Epithelial cell of prostate (primary cell): ENCODE measurements at regions not wholly inside any gene's neighbourhood (a gene's known extent, or its start where the extent isn't known, plus 50 kb on each side); places are given as distances from the start of the nearest gene placed in this dataset.
A peak's percentile ranks its signal among the peaks of the same experiment; 100 is the strongest.

Experiments
- DNase-seq: peaks from one replicate; pipeline ENCODE4 v3.0.0-alpha.2; 2011; ENCODE audit warnings: low read depth, low spot score
- H3K27ac ChIP-seq: fragments of 450-650 bp; 2 replicates; pipeline ENCODE4 v1.5.1; 2017; ENCODE audit warnings: mild to moderate bottlenecking

GRCh38 chr12:74292351-74293194 lies 245.1 kb upstream of the ATXN7L3B start:
- no peak overlapping the region for H3K27ac ChIP-seq

GRCh38 chr12:74293689-74294131 lies 243.9 kb upstream of the ATXN7L3B start:
- H3K27ac ChIP-seq = no peak overlapping the region
- no peak for DNase-seq

More at GRCh38 chr12:74292351-74293194, 245.1 kb upstream of the ATXN7L3B start:
- DNase-seq = no peak

- no peak for DNase-seq
- H3K27ac ChIP-seq = no peak overlapping the region
These were observed 220.5 kb upstream of the ATXN7L3B start for GRCh38 chr12:74317078-74317601.

DNA sequence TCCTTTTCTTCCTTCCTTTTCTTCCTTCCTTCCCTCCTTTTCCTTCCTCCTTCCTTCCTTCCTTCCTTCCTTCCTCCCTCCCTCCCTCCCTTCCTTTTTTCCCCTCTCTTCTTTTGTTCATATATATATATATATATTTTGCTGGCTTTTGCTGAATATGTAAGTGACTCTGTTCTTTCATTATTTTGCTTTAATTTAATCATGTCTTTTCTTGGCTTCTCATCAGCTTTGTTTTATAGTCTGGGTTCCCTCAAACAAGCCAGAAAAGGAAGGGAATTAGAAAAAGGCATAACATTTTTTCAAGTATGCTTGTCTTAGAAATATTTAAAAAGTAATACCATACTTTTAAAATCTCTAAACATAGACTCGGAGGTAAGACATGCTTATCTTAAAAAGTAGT lies 219.9 kb upstream of the ATXN7L3B start:
- DNase-seq = no peak
- H3K27ac ChIP-seq = no peak overlapping the region

DNA sequence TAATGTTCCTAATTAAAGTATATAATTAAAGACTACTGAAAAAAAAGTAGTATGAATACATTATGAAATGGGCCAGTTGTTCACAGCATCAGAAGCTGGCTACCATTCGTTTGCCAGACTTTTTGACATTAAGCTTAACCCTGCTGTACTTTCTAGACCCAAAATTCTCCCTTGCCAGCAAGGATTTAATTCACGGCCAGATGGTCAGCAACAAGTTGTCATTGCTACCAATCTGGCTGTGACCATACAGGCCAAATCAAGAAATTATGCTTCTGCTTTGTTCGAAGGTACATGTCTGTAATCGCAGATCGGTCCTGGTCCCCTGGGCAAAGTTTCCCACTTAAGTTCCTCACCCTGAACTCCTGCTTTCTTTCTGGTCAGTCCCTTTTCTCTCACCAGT lies 217.7 kb upstream of the ATXN7L3B start:
- no peak overlapping the region for H3K27ac ChIP-seq
- no peak for DNase-seq

DNA sequence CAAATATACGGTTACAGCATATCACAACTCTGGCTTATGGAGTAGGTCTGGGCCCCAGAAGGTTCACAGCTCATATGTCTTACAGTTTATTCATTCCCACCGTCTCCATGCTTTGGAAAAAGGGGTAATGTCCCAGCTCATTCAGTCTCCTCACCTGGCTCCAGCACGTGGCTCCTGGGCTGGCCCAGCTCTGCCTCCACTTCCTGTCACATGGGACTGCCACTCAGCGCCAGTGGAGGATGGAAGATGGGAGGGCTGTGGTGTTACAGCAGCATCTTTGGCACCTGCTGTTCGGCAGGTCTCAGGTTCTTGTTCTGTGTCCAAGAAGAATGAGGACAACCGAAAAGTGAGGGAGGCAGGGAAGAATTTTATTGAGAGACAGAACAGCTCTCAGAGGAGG lies 216.3 kb upstream of the ATXN7L3B start:
- no peak for DNase-seq
- H3K27ac ChIP-seq = no peak overlapping the region

DNA sequence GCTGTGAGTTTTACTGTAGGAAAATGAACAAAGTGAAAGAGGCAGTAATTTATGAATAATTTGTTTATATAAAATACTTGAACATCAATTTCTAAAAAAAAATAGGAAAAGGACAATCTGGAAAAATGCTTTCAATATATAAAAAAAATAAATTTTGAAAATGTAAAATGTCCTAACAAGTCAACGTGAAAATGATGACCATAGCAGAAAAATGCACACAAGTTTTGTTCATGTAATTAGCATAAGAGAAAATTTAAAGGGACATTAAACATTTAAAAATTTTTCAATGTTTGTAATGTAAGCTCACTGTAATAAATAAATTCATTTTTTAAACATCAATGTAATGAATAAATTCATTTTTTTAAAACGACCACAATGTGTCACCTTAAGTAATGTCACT lies 214.8 kb upstream of the ATXN7L3B start:
- H3K27ac ChIP-seq = no peak overlapping the region
- no peak for DNase-seq

DNA sequence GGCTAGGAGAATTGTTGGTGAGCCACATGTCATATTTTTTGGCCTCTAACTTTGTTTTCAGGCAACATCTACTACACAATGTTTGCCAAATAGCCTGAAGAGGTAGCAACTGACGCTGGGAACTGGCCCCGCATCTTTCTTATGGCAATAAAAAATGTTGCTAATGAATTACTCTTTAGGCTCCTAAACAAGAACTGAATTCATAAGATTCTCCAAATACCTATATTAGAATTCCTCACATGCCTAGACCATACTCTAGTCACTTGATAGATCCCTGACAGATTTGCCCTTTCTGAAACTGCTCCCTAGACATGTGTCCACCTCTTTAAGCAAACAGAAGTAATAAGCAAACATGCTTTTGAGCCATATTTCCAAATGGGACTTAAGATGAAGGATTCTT lies 209.0 kb upstream of the ATXN7L3B start:
- no peak overlapping the region for H3K27ac ChIP-seq
- DNase-seq = no peak

- H3K27ac ChIP-seq = no peak overlapping the region
- no peak for DNase-seq
These were observed 202.9 kb upstream of the ATXN7L3B start for GRCh38 chr12:74334780-74335179.

DNA sequence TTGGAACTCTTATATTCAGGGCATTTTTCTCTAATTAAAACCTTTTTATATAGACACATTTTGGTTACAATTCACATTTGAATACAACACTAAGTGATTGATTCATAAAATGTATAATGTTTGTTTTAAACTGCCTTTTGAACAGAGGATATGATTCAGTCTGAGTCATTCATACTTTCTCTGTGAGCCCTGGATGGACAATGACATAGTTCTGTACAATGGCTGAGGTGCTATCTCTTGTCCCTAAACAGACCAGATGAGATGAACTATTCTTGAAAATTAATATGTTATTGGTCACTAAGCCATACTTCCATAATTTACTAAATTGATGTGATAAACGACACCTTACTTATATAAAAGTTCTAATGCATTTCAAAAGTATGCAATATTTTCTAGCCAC lies 199.7 kb upstream of the ATXN7L3B start:
- DNase-seq = no peak
- peak overlapping the region; percentile 31 for H3K27ac ChIP-seq

- no peak for DNase-seq
- H3K27ac ChIP-seq = no peak overlapping the region
These were observed 198.4 kb upstream of the ATXN7L3B start for GRCh38 chr12:74339211-74339610.

GRCh38 chr12:74349925-74350324 lies 187.7 kb upstream of the ATXN7L3B start:
- H3K27ac ChIP-seq = no peak overlapping the region
- no peak for DNase-seq

GRCh38 chr12:74365178-74365964 lies 172.3 kb upstream of the ATXN7L3B start:
- no peak overlapping the region for H3K27ac ChIP-seq
- DNase-seq = no peak

- DNase-seq = peak; percentile 49
- no peak overlapping the region for H3K27ac ChIP-seq
These were observed 166.9 kb upstream of the ATXN7L3B start for GRCh38 chr12:74370608-74371216.

DNA sequence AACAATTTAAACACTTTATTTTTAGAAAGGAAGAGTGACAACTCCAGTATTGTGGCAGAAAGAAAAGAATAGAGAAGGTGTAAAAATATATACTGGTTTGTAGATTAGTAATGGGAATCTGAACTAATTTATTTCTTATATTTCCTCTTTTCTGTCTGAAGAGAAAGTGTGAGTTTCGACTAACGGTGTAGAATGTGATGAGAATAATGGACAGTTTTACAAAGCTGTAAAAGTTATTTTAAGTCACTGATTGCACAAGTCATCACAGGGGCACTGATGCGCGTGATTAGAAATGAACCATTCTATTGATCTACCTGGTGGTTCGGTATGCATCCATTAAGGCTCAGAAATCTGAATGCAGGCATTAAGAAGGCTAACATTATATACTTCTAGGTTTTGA lies 158.5 kb upstream of the ATXN7L3B start:
- no peak overlapping the region for H3K27ac ChIP-seq
- no peak for DNase-seq

GRCh38 chr12:74381958-74382357 lies 155.7 kb upstream of the ATXN7L3B start:
- DNase-seq = no peak
- no peak overlapping the region for H3K27ac ChIP-seq

- H3K27ac ChIP-seq = no peak overlapping the region
- DNase-seq = no peak
These were observed 154.7 kb upstream of the ATXN7L3B start for GRCh38 chr12:74382983-74383382.

GRCh38 chr12:74391283-74391682 lies 146.4 kb upstream of the ATXN7L3B start:
- H3K27ac ChIP-seq = no peak overlapping the region
- no peak for DNase-seq

DNA sequence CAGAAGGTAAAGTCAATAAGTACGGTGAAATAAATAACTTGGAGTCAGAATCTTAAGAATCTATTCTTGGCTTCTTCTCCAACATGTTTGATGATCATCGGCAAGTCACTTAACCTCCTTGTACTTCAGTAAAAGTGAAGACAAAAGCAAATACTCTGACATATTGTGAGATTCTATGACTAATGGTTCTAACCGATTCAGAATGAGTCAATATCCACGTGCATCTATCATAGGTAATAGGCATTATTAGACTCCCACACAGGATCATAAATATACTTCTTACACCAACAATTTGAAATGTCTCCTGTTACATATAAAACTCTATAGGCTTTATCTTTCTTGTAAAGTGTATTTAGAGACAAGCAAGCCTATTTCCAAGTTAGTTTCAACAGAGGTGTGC lies 144.4 kb upstream of the ATXN7L3B start:
- peak; percentile 45 for DNase-seq

GRCh38 chr12:74394647-74395046 lies 143.0 kb upstream of the ATXN7L3B start:
- H3K27ac ChIP-seq = no peak overlapping the region
- no peak for DNase-seq

More for the DNA sequence above, 144.4 kb upstream of the ATXN7L3B start:
- H3K27ac ChIP-seq = no peak overlapping the region

- no peak for DNase-seq
- H3K27ac ChIP-seq = peak overlapping the region; percentile 64
These were observed 136.6 kb upstream of the ATXN7L3B start for GRCh38 chr12:74401035-74401434.
